Gastrocnemius medialis (tissue), 4 donors: ENCODE measurements at regions not wholly inside any gene's neighbourhood (a gene's known extent, or its start where the extent isn't known, plus 50 kb on each side); places are given as distances from the start of the nearest gene placed in this dataset.

Experiments used
- ATAC-seq, 2 donors: fragments of 150-250 bp; one replicate each; pipeline ENCODE4 v1.9.1; 2016
- DNase-seq, 2 donors: peaks; one replicate each; pipeline ENCODE4 v3.0.0-alpha.2; 2019
- H3K27ac ChIP-seq, 4 donors: fragments of 200-600 bp; sonication (generic); 1 replicate in 1 of 4; 2 replicates in 3 of 4; pipeline ENCODE4 v1.5.1; 2016 to 2018; ENCODE audit warnings: mild to moderate bottlenecking in 2 of 4, moderate library complexity in 1 of 4
- H3K27me3 ChIP-seq, 3 donors: fragments of 200-600 bp; sonication (generic) in 2 of 3; 1 replicate in 1 of 3; 2 replicates in 2 of 3; pipeline versions ENCODE4 v1.5.1 to v1.6.0; 2016 to 2019; ENCODE audit warnings: mild to moderate bottlenecking in 1 of 3, moderate library complexity in 1 of 3
- H3K36me3 ChIP-seq, 2 donors: fragments of 200-600 bp; sonication (generic) in 1 of 2; one replicate each; pipeline ENCODE4 v1.5.1; 2017 to 2018
- H3K4me1 ChIP-seq, 2 donors: fragments of 200-600 bp; sonication (generic) in 1 of 2; one replicate each; pipeline ENCODE4 v1.5.1; 2016 to 2017; ENCODE audit warnings: mild to moderate bottlenecking in 2 of 2
- H3K4me3 ChIP-seq, 4 donors: fragments of 200-600 bp; sonication (generic) in 3 of 4; 1 replicate in 1 of 4; 2 replicates in 3 of 4; pipeline ENCODE4 v1.5.1; 2016 to 2019; ENCODE audit warnings: mild to moderate bottlenecking in 2 of 4
- H3K9me3 ChIP-seq, 3 donors: fragments of 200-600 bp; sonication (generic) in 2 of 3; 1 replicate in 1 of 3; 2 replicates in 2 of 3; pipeline ENCODE4 v1.5.1; 2016 to 2019
- POLR2A ChIP-seq, 2 donors: fragments of 450-650 bp; IDR thresholded peaks; one replicate each; pipeline ENCODE4 v1.6.1; 2017; ENCODE audit warnings: antibody characterized with exemption in 2 of 2, mild to moderate bottlenecking in 2 of 2, moderate library complexity in 2 of 2
- in situ Hi-C, 4 donors: fragments of 200-750 bp; cut with MboI; loops; one replicate each; pipeline versions ENCODE4 v1.15.0 to v1.8.0; 2017; ENCODE audit warnings: low sequenced_read_pairs in 4 of 4
- intact Hi-C: fragments of 100-400 bp; cut with DNase I; formaldehyde crosslinking; loops from one replicate; pipeline ENCODE4 v1.15.1; 2023; ENCODE audit warnings: low total_unique reads
- TF ChIP-seq, protein P1 (sequence below), 5 experiments: fragments of 450-650 bp in 3 of 5; fragments of 200-600 bp in 2 of 5; sonication (generic) in 2 of 5; IDR thresholded peaks in 4 of 5; conservative IDR thresholded peaks in 1 of 5; 1 replicate in 4 of 5; 2 replicates in 1 of 5; pipeline ENCODE4 v1.5.1; 2016 to 2019; ENCODE audit warnings: antibody characterized with exemption in 5 of 5, mild to moderate bottlenecking in 3 of 5, moderate library complexity in 3 of 5

DNA sequence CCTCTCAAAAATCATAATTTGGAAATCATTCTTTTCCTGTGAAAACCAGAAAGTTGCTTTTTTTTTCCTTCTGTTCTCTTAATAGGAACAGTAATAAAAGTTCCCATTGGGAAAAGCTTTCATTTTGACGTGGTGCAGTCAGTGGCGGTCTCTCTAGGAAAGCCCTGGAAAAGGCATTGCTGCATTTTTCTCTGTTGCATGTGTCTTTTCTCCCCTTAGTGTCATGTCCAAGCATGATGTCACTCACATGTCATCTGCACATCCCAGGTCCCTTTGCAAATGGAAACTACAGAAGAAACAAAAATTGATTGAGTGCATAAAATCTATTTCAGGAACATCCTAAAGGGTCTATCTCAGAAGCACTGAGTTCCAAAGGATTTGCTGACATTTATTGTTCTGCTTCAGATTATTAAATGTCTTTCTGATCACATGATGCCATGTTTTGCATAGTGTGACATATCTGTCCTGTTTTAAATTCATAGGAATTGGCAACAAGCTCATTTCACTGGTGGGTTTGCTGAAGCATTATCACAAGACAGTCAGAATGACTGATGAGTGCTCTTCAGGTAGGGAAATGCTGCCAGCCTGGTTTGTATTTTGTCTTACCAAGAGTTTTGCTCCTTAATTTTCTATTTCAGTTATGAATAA lies 208.7 kb downstream of the SOX4 start:
- Histone ChIP-seq H3K9me3 (no peaks in the 10 kb centered on the region), H3K36me3 (no peaks in the 10 kb centered on the region), H3K4me3 (no peak overlapping the region), H3K27ac (peak overlapping the region in 2 of 4 donors; percentile 5 to 43), H3K27me3 (no peaks in the 10 kb centered on the region), H3K4me1 (no peaks in the 10 kb centered on the region)
- no peak for DNase-seq
- in situ Hi-C loops, result no loop called here
- intact Hi-C loops, result no loop called here
- TF ChIP-seq POLR2A (IDR thresholded peaks at IDR 0.05), result no peak
- TF ChIP-seq, protein P1, sequence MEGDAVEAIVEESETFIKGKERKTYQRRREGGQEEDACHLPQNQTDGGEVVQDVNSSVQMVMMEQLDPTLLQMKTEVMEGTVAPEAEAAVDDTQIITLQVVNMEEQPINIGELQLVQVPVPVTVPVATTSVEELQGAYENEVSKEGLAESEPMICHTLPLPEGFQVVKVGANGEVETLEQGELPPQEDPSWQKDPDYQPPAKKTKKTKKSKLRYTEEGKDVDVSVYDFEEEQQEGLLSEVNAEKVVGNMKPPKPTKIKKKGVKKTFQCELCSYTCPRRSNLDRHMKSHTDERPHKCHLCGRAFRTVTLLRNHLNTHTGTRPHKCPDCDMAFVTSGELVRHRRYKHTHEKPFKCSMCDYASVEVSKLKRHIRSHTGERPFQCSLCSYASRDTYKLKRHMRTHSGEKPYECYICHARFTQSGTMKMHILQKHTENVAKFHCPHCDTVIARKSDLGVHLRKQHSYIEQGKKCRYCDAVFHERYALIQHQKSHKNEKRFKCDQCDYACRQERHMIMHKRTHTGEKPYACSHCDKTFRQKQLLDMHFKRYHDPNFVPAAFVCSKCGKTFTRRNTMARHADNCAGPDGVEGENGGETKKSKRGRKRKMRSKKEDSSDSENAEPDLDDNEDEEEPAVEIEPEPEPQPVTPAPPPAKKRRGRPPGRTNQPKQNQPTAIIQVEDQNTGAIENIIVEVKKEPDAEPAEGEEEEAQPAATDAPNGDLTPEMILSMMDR (IDR thresholded peaks at IDR 0.05 in 4 of 5, conservative IDR thresholded peaks at IDR 0.05 in 1 of 5), result no peak
- ATAC-seq, result no peak

DNA sequence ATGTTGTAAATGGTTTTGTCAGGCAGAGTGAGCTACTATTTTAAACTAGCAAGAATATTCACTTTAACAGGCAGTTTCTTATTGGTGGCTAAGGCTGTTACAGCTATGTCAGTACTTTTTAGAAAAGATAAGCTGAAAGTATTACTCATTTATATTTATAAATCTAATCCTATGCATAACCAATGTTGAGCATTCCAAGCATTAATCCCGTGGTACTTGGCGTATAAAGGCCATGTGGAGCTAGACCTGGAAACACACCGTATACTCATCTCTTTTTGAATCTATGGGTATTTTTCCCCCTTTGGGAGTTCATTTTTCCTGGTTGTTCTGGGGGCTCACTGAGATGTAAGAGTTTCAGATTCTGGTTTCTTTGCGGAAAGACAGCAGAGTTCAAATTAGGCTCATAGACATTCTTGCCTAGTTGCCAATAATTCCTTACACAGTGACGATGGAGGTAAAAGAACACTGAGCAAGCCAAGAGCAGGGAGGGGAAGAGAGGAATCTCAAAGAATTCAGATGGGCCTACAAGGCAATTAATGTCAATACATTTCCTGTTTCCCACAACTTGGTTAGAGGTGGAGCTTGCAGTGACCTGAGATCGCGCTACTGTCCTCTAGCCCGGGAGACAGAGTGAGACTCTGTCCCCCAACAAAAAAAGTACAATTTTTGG lies 211.5 kb downstream of the SOX4 start:
- no peaks in the 10 kb centered on the region for H3K9me3 ChIP-seq
- no peaks in the 10 kb centered on the region for H3K36me3 ChIP-seq
- DNase-seq, result no peak
- H3K27me3 ChIP-seq, result no peaks in the 10 kb centered on the region
- in situ Hi-C loops (no loop called here), intact Hi-C loops (no loop called here)
- TF ChIP-seq POLR2A (IDR thresholded peaks at IDR 0.05), result no peak
- TF ChIP-seq, protein P1 (IDR thresholded peaks at IDR 0.05 in 4 of 5, conservative IDR thresholded peaks at IDR 0.05 in 1 of 5), result no peak
- peak overlapping the region in 1 of 4 donors; percentile 48 for H3K27ac ChIP-seq
- peaks cover 0 to 7% of the 10 kb centered on the region in 2 donors for H3K4me1 ChIP-seq
- H3K4me3 ChIP-seq, result no peak overlapping the region
- ATAC-seq, result no peak

DNA sequence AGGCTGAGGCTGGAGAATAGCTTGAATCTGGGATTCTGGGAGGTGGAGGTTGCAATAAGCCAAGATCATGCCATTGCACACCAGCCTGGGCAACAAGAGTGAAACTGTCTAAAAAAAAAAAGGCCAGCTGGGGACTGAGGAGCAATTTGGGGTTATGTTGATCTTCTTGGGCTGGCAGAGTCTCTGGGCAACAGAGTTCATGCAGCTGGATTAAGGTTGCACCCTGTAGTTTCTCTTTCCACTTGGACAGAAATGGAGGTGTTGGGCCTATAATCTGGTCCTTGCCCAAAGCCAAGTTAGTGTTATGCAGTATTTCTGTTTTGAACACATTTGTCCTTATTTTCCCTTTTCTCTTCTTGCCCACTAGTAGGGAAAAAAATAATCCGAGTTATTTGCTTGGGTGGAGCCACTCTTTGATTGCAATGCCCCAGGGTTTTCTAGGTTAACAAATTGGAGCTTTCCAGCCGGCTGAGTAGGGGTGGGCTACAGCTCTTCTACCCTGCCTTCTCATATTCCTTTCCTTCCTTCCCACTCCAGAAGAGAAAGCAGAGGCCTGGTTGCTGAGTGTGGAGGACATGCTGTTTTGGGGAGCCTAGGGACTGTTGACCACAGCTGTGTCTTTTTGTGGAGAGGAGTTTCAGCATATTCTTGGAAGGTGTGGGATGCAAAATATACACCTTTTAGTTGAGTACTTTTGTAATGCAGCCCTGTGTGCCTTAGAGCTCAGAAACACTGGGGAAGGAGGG lies 213.9 kb downstream of the SOX4 start:
- TF ChIP-seq, protein P1 (IDR thresholded peaks at IDR 0.05 in 4 of 5, conservative IDR thresholded peaks at IDR 0.05 in 1 of 5), result no peak
- no peak for TF ChIP-seq POLR2A (IDR thresholded peaks at IDR 0.05)
- peak in 1 of 2 donors; percentile 24 for ATAC-seq
- Histone ChIP-seq H3K4me1 (peaks cover 0 to 7% of the 10 kb centered on the region in 2 donors), H3K4me3 (no peak overlapping the region), H3K36me3 (no peaks in the 10 kb centered on the region), H3K27ac (peak overlapping the region in 3 of 4 donors; percentile 12 to 61 (median 42)), H3K9me3 (no peaks in the 10 kb centered on the region), H3K27me3 (no peaks in the 10 kb centered on the region)
- no peak for DNase-seq
- intact Hi-C loops, result no loop called here
- in situ Hi-C loops, result no loop called here

DNA sequence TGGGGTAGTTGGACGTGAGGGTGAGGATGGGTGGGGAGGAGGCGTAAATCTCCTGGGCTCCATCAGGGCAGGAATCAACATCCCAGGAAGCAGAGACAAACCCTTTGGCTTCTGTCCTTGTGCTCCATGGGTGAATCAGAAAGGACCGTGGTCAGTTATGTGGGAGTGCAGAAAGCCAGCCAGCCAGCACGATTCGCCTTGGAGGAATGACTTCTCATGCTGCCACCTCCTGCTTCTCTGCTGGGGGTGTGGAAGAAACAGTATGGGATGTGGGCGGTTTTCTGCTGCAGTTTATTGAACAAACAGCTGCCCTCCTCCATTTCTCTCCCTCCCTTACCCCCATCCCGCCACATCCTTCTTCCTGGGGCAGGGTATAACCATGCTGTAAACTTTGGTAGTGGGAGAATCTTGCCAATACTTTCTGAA lies 214.5 kb downstream of the SOX4 start:
- in situ Hi-C loops, result no loop called here
- no peak overlapping the region for H3K4me3 ChIP-seq
- intact Hi-C loops, result no loop called here
- TF ChIP-seq, protein P1 (IDR thresholded peaks at IDR 0.05 in 4 of 5, conservative IDR thresholded peaks at IDR 0.05 in 1 of 5), result no peak
- no peak for TF ChIP-seq POLR2A (IDR thresholded peaks at IDR 0.05)
- no peaks in the 10 kb centered on the region for H3K9me3 ChIP-seq
- ATAC-seq (peak in 1 of 2 donors; percentile 49), DNase-seq (no peak)
- peak overlapping the region; percentile 10 to 61 (median 27) for H3K27ac ChIP-seq
- H3K4me1 ChIP-seq, result peaks cover 0 to 7% of the 10 kb centered on the region in 2 donors
- no peaks in the 10 kb centered on the region for H3K36me3 ChIP-seq
- H3K27me3 ChIP-seq, result no peaks in the 10 kb centered on the region
